ENCODE measurements at regions not wholly inside any gene's neighbourhood (a gene's known extent, or its start where the extent isn't known, plus 50 kb on each side); places are given as distances from the start of the nearest gene placed in this dataset.

DNA sequence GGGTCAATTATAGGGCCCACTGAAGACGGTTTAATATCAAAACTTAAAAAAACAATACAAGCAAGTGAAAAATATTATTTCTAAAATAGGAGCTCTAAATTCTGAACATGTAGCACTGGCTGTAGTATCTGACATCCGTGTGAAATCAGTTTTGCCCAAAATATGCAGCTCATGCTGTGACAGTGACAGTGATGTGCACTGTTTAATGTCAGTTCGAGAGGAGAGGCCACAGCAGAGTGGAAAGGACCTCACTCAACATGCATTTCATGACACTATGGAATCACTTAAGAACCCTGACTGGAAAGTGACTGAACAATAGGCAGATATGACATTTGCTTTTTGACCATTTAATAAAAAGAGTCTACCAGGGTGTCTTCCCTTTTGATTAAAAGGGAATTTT is 397.0 kb downstream of the FRK start:
- no peak for DNase-seq (ENCODE audit: low read depth)
- H3K4me3 ChIP-seq (ENCODE audit: low read length), result no peak overlapping the region
- TF ChIP-seq, protein P1, sequence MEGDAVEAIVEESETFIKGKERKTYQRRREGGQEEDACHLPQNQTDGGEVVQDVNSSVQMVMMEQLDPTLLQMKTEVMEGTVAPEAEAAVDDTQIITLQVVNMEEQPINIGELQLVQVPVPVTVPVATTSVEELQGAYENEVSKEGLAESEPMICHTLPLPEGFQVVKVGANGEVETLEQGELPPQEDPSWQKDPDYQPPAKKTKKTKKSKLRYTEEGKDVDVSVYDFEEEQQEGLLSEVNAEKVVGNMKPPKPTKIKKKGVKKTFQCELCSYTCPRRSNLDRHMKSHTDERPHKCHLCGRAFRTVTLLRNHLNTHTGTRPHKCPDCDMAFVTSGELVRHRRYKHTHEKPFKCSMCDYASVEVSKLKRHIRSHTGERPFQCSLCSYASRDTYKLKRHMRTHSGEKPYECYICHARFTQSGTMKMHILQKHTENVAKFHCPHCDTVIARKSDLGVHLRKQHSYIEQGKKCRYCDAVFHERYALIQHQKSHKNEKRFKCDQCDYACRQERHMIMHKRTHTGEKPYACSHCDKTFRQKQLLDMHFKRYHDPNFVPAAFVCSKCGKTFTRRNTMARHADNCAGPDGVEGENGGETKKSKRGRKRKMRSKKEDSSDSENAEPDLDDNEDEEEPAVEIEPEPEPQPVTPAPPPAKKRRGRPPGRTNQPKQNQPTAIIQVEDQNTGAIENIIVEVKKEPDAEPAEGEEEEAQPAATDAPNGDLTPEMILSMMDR (conservative IDR thresholded peaks at IDR 0.05; ENCODE audit: low read length), result no peak

DNA sequence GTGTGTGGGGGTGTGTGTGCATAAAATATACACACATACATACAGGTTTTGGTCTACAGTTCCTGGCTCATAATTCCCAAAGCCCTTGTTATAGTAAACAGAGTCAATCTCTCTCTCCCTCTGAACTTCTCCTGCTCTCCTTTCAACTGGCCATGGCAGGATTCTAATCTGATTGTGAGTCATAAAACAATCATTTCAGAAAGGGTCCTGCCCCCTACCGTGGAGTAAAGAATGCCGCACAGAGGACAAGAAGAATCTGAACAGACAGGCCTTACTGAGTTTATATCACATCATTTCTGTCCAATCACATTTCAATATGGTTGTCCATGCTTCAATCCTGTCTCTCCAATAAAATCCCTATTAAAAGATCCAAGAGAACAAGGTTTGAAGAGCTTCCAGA is 416.9 kb downstream of the FRK start:
- TF ChIP-seq, protein P1 (conservative IDR thresholded peaks at IDR 0.05; ENCODE audit: low read length), result peak; percentile 46
- H3K4me3 ChIP-seq (ENCODE audit: low read length), result no peak overlapping the region
- DNase-seq (ENCODE audit: low read depth), result peak; percentile 38

DNA sequence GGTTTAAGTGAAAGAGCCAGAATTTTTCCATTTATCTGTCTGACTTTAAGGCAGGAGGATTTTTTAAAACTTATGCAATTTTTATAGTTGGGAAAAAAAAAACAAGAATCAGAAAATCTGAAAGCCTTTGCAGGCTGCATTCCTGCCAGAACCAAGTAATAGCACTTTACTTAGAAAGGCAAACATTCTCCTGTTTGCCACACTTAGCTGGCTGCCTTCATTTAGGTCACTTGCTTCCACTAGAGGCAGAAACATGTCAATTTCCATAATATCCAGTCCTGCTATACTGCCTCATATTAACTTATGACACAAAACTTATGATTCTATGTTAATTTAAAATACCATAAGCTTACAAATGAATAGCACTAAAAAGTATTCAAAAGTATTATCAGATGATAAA is 425.8 kb downstream of the FRK start:
- TF ChIP-seq, protein P1 (conservative IDR thresholded peaks at IDR 0.05; ENCODE audit: low read length), result no peak
- H3K4me3 ChIP-seq (ENCODE audit: low read length), result no peak overlapping the region
- DNase-seq (ENCODE audit: low read depth), result no peak

DNA sequence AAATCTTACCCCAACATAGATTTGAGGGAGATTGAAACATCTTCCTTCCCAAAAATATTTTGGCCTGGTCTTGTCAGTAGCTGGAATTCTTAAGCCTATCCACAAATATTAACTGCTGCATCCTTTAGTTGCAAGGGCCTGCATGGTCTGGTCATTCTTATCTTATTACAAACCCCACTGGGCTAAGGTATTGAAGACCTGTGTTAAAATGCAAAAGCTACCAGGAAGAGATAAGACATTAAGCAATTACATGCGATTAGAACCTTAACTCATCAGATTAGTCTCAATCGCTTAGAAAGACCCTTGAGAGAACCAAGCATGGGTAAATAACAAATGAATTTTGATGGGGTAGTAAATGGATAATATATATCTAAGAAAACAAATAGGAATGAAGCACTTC is 426.6 kb downstream of the FRK start:
- TF ChIP-seq, protein P1 (conservative IDR thresholded peaks at IDR 0.05; ENCODE audit: low read length), result no peak

DNA sequence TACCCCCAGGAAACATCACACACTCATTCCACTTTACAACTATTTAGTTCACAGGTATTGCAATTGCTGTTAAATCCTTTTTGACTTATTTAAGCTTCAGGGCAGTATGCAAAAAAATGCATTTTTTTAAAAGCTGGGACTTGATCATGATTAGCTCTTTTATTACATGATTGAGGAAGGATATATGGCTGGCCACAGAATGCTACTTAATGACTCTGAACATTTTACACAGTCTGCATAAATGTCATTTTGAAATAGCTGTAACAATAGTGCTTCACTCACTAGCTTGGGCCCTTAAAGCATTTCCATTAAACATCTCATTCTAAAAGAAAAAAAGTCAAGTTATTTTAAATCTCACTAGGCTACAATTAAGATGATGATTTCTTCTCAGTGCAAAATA is 429.7 kb downstream of the FRK start:
- H3K4me3 ChIP-seq (ENCODE audit: low read length), result no peak overlapping the region
- TF ChIP-seq, protein P1 (conservative IDR thresholded peaks at IDR 0.05; ENCODE audit: low read length), result no peak
- no peak for DNase-seq (ENCODE audit: low read depth)

More for the DNA sequence above, 426.6 kb downstream of the FRK start:
- DNase-seq (ENCODE audit: low read depth), result no peak
- no peak overlapping the region for H3K4me3 ChIP-seq (ENCODE audit: low read length)

DNA sequence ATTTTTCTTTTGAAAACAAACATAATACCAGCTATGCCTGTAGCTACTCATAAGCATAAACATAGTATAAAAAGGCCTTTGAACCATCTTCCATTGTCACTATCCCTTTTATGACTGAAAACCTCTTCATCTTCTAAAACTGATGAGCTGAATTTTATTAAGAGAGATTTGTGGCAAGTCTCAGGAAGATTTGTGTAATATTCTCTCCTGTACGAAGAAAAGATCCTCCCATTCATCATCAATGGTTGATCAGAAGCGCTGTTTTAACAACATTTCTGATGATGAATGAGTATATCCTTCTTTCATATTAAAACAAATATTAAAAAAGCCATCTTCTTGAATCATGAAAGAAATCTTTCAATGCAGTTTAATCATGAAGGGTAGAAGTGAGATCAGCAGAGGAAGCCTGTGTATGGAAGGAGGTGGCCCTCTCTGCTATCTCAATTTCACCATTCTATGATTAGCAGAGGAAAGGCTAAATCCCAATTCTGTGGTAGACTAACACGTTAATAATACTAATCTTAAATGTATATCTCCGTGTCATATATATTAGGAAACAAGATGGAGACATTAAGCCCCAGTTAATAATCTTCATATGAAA is 430.2 kb downstream of the FRK start:
- no peak for DNase-seq (ENCODE audit: low read depth)
- TF ChIP-seq, protein P1 (conservative IDR thresholded peaks at IDR 0.05; ENCODE audit: low read length), result no peak
- no peak overlapping the region for H3K4me3 ChIP-seq (ENCODE audit: low read length)

DNA sequence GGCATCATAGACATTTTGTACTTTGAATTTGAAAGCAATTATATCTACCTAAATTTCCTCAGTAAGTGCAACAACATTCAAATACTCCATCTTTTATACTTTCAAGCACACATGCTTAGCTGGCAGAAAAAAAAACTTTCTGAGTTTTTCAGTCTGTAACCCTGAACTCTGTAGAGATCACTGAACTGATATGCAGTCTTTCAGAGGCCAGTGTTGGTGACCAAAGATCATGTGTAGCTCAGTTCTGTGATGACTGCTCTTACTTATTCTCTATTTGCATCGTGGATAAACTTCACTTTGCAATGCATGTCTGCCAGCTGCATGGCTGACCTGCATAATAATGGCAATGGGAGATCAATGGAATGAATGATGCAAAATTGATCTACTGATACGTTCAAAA is 431.3 kb downstream of the FRK start:
- H3K4me3 ChIP-seq (ENCODE audit: low read length), result no peak overlapping the region
- DNase-seq (ENCODE audit: low read depth), result no peak
- TF ChIP-seq, protein P1 (conservative IDR thresholded peaks at IDR 0.05; ENCODE audit: low read length), result no peak
